K562 (cell line): ENCODE measurements at regions not wholly inside any gene's neighbourhood (a gene's known extent, or its start where the extent isn't known, plus 50 kb on each side); places are given as distances from the start of the nearest gene placed in this dataset.
A peak's percentile ranks its signal among the peaks of the same experiment; 100 is the strongest.

ENCODE experiments used
- ATAC-seq: fragments of 200-7000 bp; cut with Tn5 transposase; 3 replicates; pipeline ENCODE4 v1.9.1; 2020; ENCODE audit warnings: moderate library complexity
- BruUV-seq: library from RNA; stranded (reverse); fragments of 400-500 nt; replicated peaks from 2 replicates; lab custom pipeline; 2021; lab: Mats Ljungman, UMichigan
- CTCF ChIA-PET: fragments of 300-600 bp; formaldehyde crosslinking; extraction: SDS; loops from one replicate; lab custom pipeline; 2021; ENCODE audit warnings: low intra/inter-chr PET ratio; lab: Yijun Ruan, JAX
- POLR2A ChIA-PET: fragments of 300-600, 350-650 bp; sonication (Branson Sonifier 250); formaldehyde crosslinking; extraction: SDS; loops from one replicate; lab custom pipeline; 2021; ENCODE audit warnings: antibody characterized with exemption, inconsistent platforms; lab: Yijun Ruan, JAX
- DNase-seq, 4 experiments: peaks; one replicate each; pipeline versions ENCODE4 v3.0.0 to v3.0.0-alpha.2; 2011 to 2018; ENCODE audit warnings: low spot score in 3 of 4, mixed read lengths in 3 of 4; ENCODE audit errors: extremely low read depth in 1 of 4
- FAIRE-seq: peaks from 2 replicates; lab custom pipeline; 2011; peaks lifted over from hg19 to GRCh38; lab: Jason Lieb, UNC
- H2AFZ ChIP-seq: 2 replicates; pipeline ENCODE4 v1.6.0; 2011; ENCODE audit warnings: low read depth, low read length, control low read depth, inconsistent platforms
- H3K27ac ChIP-seq: fragments of 200-600 bp; 3 replicates; pipeline ENCODE4 v1.8.0; 2011; ENCODE audit warnings: low read depth, mild to moderate bottlenecking, control low read depth, inconsistent platforms, low read length, moderate library complexity, mixed read lengths; ENCODE audit errors: extremely low read depth
- H3K27me3 ChIP-seq, 2 experiments: fragments of 300-600 bp in 1 of 2; 2 replicates in 1 of 2; 3 replicates in 1 of 2; pipeline versions ENCODE4 v1.6.0 to v1.8.0; 2011; ENCODE audit warnings: inconsistent platforms in 2 of 2, low read length in 2 of 2, mild to moderate bottlenecking in 1 of 2, mixed read lengths in 1 of 2, moderate library complexity in 1 of 2; ENCODE audit not compliant: control insufficient read depth in 2 of 2, insufficient read depth in 2 of 2
- H3K36me3 ChIP-seq: fragments of 300-600 bp; 3 replicates; pipeline ENCODE4 v1.8.0; 2011; ENCODE audit warnings: mild to moderate bottlenecking, low read length, inconsistent platforms; ENCODE audit not compliant: control insufficient read depth, insufficient read depth
- H3K4me1 ChIP-seq, 2 experiments: fragments of 200-600 bp in 1 of 2; replicated peaks in 1 of 2; 2 replicates in 1 of 2; 3 replicates in 1 of 2; pipeline versions ENCODE4 v1.5.1 to v1.8.0; 2011; ENCODE audit warnings: inconsistent platforms in 2 of 2, low read length in 2 of 2, mild to moderate bottlenecking in 1 of 2, mixed read lengths in 1 of 2, moderate library complexity in 1 of 2; ENCODE audit not compliant: control insufficient read depth in 2 of 2, insufficient read depth in 2 of 2
- H3K4me2 ChIP-seq: 2 replicates; pipeline ENCODE4 v1.6.1; 2011; ENCODE audit warnings: low read length, control low read depth, inconsistent platforms, mixed read lengths; ENCODE audit not compliant: insufficient read depth
- H3K4me3 ChIP-seq: fragments of 200-600 bp; sonication (generic), shearing (Covaris generic); 2 replicates; pipeline ENCODE4 v1.5.1; 2016; ENCODE audit warnings: control low read depth, inconsistent platforms
- H3K79me2 ChIP-seq: fragments of 200-600 bp; 3 replicates; pipeline ENCODE4 v1.8.0; 2011; ENCODE audit warnings: low read length, inconsistent platforms; ENCODE audit not compliant: control insufficient read depth, insufficient read depth
- H3K9ac ChIP-seq, 2 experiments: 2 replicates each; pipeline versions ENCODE4 v1.6.0 to v1.6.1; 2011; ENCODE audit warnings: low read depth in 2 of 2, low read length in 2 of 2, control low read depth in 1 of 2, inconsistent platforms in 1 of 2, mild to moderate bottlenecking in 1 of 2, mixed read lengths in 1 of 2; ENCODE audit not compliant: insufficient read depth in 1 of 2
- H3K9me1 ChIP-seq: one replicate; pipeline ENCODE4 v1.6.0; 2011; ENCODE audit warnings: inconsistent platforms, mild to moderate bottlenecking, low read length, moderate library complexity; ENCODE audit not compliant: control insufficient read depth, insufficient read depth
- H3K9me3 ChIP-seq: replicated peaks from 2 replicates; pipeline ENCODE4 v1.5.1; 2011; ENCODE audit warnings: low read depth, low read length, inconsistent platforms; ENCODE audit not compliant: control insufficient read depth, insufficient read depth
- H4K20me1 ChIP-seq: replicated peaks from 2 replicates; pipeline ENCODE4 v1.6.1; 2011; ENCODE audit warnings: low read length, inconsistent platforms, mixed read lengths; ENCODE audit not compliant: control insufficient read depth, insufficient read depth
- C11orf30 ChIP-seq: fragments of 450-650 bp; IDR thresholded peaks from 2 replicates; pipeline ENCODE4 v1.6.1; 2016; ENCODE audit warnings: low read depth, mild to moderate bottlenecking
- MAFG ChIP-seq: fragments of 450-650 bp; conservative IDR thresholded peaks from 2 replicates; pipeline ENCODE4 v1.6.1; 2016; ENCODE audit warnings: missing genetic modification characterization, missing compliant biosample characterization
- PHF21A ChIP-seq: fragments of 450-650 bp; IDR thresholded peaks from 2 replicates; pipeline ENCODE4 v1.6.1; 2017; ENCODE audit warnings: low read depth, borderline replicate concordance
- PKNOX1 ChIP-seq: fragments of 450-650 bp; IDR thresholded peaks from 2 replicates; pipeline ENCODE4 v1.6.1; 2016
- RBM25 ChIP-seq: fragments of 200-400 bp; formaldehyde crosslinking; IDR thresholded peaks from 2 replicates; pipeline ENCODE4 v1.6.1; 2018; ENCODE audit warnings: low read length, low read depth, moderate library complexity; ENCODE audit not compliant: severe bottlenecking
- RFX1 ChIP-seq: fragments of 450-650 bp; IDR thresholded peaks from 2 replicates; pipeline ENCODE4 v1.6.1; 2016; ENCODE audit warnings: mild to moderate bottlenecking, moderate library complexity
- SOX6 ChIP-seq: fragments of 450-650 bp; IDR thresholded peaks from 2 replicates; pipeline ENCODE4 v1.6.1; 2014; ENCODE audit warnings: mild to moderate bottlenecking
- SRF ChIP-seq, 2 experiments: fragments of 250-450, 450-650 bp in 1 of 2; sonication (Bioruptor Pico) in 1 of 2; sonication (generic) in 1 of 2; formaldehyde crosslinking; IDR thresholded peaks; 2 replicates each; pipeline versions ENCODE4 v1.5.0 to v1.5.1; 2020 to 2022; ENCODE audit warnings: mild to moderate bottlenecking in 1 of 2, missing genetic modification reagents in 1 of 2
- ZNF316 ChIP-seq: fragments of 450-650 bp; IDR thresholded peaks from 2 replicates; pipeline ENCODE4 v1.6.1; 2016
- ZNF384 ChIP-seq: IDR thresholded peaks from 2 replicates; pipeline ENCODE4 v1.6.1; 2012; ENCODE audit warnings: low read depth, low read length, improper control_type of control experiment
- WGBS: fragments of 100-300 bp; shearing (Covaris generic); methylation state at CpG from one replicate; pipeline ENCODE4 v1.1.6; 2016; ENCODE audit warnings: low coverage, mixed read lengths; ENCODE audit not compliant: insufficient coverage; ENCODE audit errors: missing lambda C conversion rate; 5-methylcytosine and 5-hydroxymethylcytosine counted together
- in situ Hi-C: fragments of 300-500 bp; cut with MboI; formaldehyde crosslinking; loops from 4 replicates; pipeline ENCODE4 v1.15.0; 2018; ENCODE audit warnings: inconsistent platforms, mixed read lengths
- intact Hi-C: fragments of 100-400 bp; cut with micrococcal nuclease; formaldehyde crosslinking; loops from 2 replicates; pipeline ENCODE4 v1.14.2; 2022

GRCh38 chr12:112728864-112729263 lies 62.7 kb upstream of the RPH3A start:
- ATAC-seq (no peak), DNase-seq (peak in 1 of 4 experiments; percentile 3)
- intact Hi-C loops, result no loop called here
- no peaks in the 10 kb centered on the region for H4K20me1 ChIP-seq
- peaks cover 0 to 6% of the 10 kb centered on the region in 2 experiments; a peak in 1 of 5 replicates for H3K27me3 ChIP-seq
- ChIA-PET CTCF (no interaction called here), POLR2A (interaction anchor here (0.6 kb wide), 1 partner anchor 69 kb away, joined by 3 read pairs; no protein-coding TSS in a partner anchor)
- H3K36me3 ChIP-seq, result no peaks in the 10 kb centered on the region
- WGBS, result 0% methylated on average over 3 of the region's 3 CpGs
- H3K9me1 ChIP-seq, result no peaks in the 10 kb centered on the region
- TF ChIP-seq C11orf30 (peak; percentile 31; the same call in 1 of the 2 replicates), RFX1 (0 out of 2 replicates have a peak, but pooled peaks have one; percentile 11), ZNF316 (peak; percentile 60; the same call in 1 of the 2 replicates), SRF (CRISPR knock-in tag; IDR thresholded peaks at IDR 0.05) (peak in 1 of 2 experiments; percentile 36; a peak in 1 of 4 replicates), PKNOX1 (peak; percentile 42; the same call in 1 of the 2 replicates), MAFG (peak; percentile 68), RBM25 (no peak), PHF21A (no peak), SOX6 (0 out of 2 replicates have a peak, but pooled peaks have one; percentile 33), ZNF384 (peak; percentile 50; the same call in 1 of the 2 replicates)
- TF ChIP-seq, all 486 proteins: peak for 8
- H3K4me2 ChIP-seq, result no peak overlapping the region
- no peak overlapping the region for H3K4me3 ChIP-seq
- no peaks in the 10 kb centered on the region for H3K4me1 ChIP-seq
- BruUV-seq, result no TSS peak
- H3K79me2 ChIP-seq, result no peaks in the 10 kb centered on the region
- no peak overlapping the region for H3K27ac ChIP-seq
- no peak overlapping the region for H3K9ac ChIP-seq
- in situ Hi-C loops, result no loop called here
- FAIRE-seq, result no peak
- no peak overlapping the region for H2AFZ ChIP-seq
- no peaks in the 10 kb centered on the region for H3K9me3 ChIP-seq
